Type B pancreatic cell (in vitro differentiated cells): ENCODE measurements at regions not wholly inside any gene's neighbourhood (a gene's known extent, or its start where the extent isn't known, plus 50 kb on each side); places are given as distances from the start of the nearest gene placed in this dataset.
"Not testable (repeated sequence)": the region's sequence is repeated elsewhere in the genome, so short reads cannot be mapped to it uniquely, and the experiment has no call there.

Source experiments
- DNase-seq: peaks from one replicate; pipeline ENCODE4 v3.0.0; 2021; ENCODE audit warnings: mixed read lengths; ENCODE audit not compliant: unreplicated experiment; ENCODE audit errors: extremely low spot score
- H3K27ac Mint-ChIP-seq: 2 replicates; pipeline ENCODE4 v1.8.0; 2021; ENCODE audit warnings: mild to moderate bottlenecking, mixed read lengths
- H3K27me3 Mint-ChIP-seq: 2 replicates; pipeline ENCODE4 v1.8.0; 2021; ENCODE audit warnings: mixed read lengths
- H3K36me3 Mint-ChIP-seq: 2 replicates; pipeline ENCODE4 v1.8.0; 2021; ENCODE audit warnings: mixed read lengths
- H3K4me1 Mint-ChIP-seq: one replicate; pipeline ENCODE4 v1.8.0; 2021; ENCODE audit warnings: mixed read lengths; ENCODE audit not compliant: unreplicated experiment
- H3K4me3 Mint-ChIP-seq: 2 replicates; pipeline ENCODE4 v1.8.0; 2021; ENCODE audit warnings: mild to moderate bottlenecking, mixed read lengths
- H3K9me3 Mint-ChIP-seq: 2 replicates; pipeline ENCODE4 v1.8.0; 2021; ENCODE audit warnings: mixed read lengths
- CTCF ChIP-seq: fragments of 200-600 bp; sonication (generic); conservative IDR thresholded peaks from 2 replicates; pipeline ENCODE4 v1.5.0; 2021; ENCODE audit warnings: antibody characterized with exemption, mild to moderate bottlenecking

GRCh38 chr4:74555843-74556242 lies 110.9 kb downstream of the AREG start:
- Mint-ChIP-seq H3K27ac (no peak overlapping the region), H3K4me3 (no peak overlapping the region), H3K27me3 (no peaks in the 10 kb centered on the region), H3K36me3 (no peaks in the 10 kb centered on the region), H3K4me1 (peaks cover 4% of the 10 kb centered on the region), H3K9me3 (peaks cover 3% of the 10 kb centered on the region)
- no peak for TF ChIP-seq CTCF
- no peak for DNase-seq

GRCh38 chr4:74559853-74560252 lies 114.9 kb downstream of the AREG start:
- no peak for TF ChIP-seq CTCF
- no peak for DNase-seq
- Mint-ChIP-seq H3K4me3 (no peak overlapping the region), H3K27ac (no peak overlapping the region), H3K27me3 (no peaks in the 10 kb centered on the region), H3K9me3 (peaks cover 9% of the 10 kb centered on the region), H3K36me3 (no peaks in the 10 kb centered on the region), H3K4me1 (no peaks in the 10 kb centered on the region)

- peaks cover 5% of the 10 kb centered on the region for H3K27me3 Mint-ChIP-seq
- no peak for TF ChIP-seq CTCF
These were observed 123.0 kb downstream of the AREG start for GRCh38 chr4:74567981-74568380.

GRCh38 chr4:74570095-74570494 lies 125.2 kb downstream of the AREG start:
- Mint-ChIP-seq H3K9me3 (peaks cover 5% of the 10 kb centered on the region), H3K36me3 (no peaks in the 10 kb centered on the region), H3K27ac (no peak overlapping the region), H3K27me3 (peaks cover 9% of the 10 kb centered on the region), H3K4me3 (no peak overlapping the region), H3K4me1 (no peaks in the 10 kb centered on the region)
- no peak for DNase-seq
- TF ChIP-seq CTCF: no peak

More at GRCh38 chr4:74567981-74568380, 123.0 kb downstream of the AREG start:
- Mint-ChIP-seq H3K9me3 (peaks cover 11% of the 10 kb centered on the region), H3K4me1 (no peaks in the 10 kb centered on the region), H3K36me3 (no peaks in the 10 kb centered on the region), H3K4me3 (no peak overlapping the region), H3K27ac (no peak overlapping the region)
- DNase-seq: no peak

- TF ChIP-seq CTCF: no peak
- Mint-ChIP-seq H3K36me3 (no peaks in the 10 kb centered on the region), H3K9me3 (no peaks in the 10 kb centered on the region), H3K4me1 (no peaks in the 10 kb centered on the region), H3K4me3 (no peak overlapping the region), H3K27me3 (peaks cover 34% of the 10 kb centered on the region), H3K27ac (no peak overlapping the region)
- DNase-seq: no peak
These were observed 133.4 kb downstream of the AREG start for GRCh38 chr4:74578329-74578728.

- peaks cover 34% of the 10 kb centered on the region for H3K27me3 Mint-ChIP-seq
- H3K4me1 Mint-ChIP-seq, DNase-seq, H3K27ac Mint-ChIP-seq, H3K9me3 Mint-ChIP-seq, H3K4me3 Mint-ChIP-seq, H3K36me3 Mint-ChIP-seq: not testable (repeated sequence)
These were observed 133.9 kb downstream of the AREG start for GRCh38 chr4:74578865-74579264.
